HG03378 (cell line): ENCODE measurements at regions not wholly inside any gene's neighbourhood (a gene's known extent, or its start where the extent isn't known, plus 50 kb on each side); places are given as distances from the start of the nearest gene placed in this dataset.

ENCODE experiments used
- ATAC-seq: cut with Tn5 transposase; IDR thresholded peaks from one replicate; pipeline ENCODE4 v1.9.1; 2021; ENCODE audit warnings: mild to moderate bottlenecking, moderate library complexity; ENCODE audit not compliant: unreplicated experiment

DNA sequence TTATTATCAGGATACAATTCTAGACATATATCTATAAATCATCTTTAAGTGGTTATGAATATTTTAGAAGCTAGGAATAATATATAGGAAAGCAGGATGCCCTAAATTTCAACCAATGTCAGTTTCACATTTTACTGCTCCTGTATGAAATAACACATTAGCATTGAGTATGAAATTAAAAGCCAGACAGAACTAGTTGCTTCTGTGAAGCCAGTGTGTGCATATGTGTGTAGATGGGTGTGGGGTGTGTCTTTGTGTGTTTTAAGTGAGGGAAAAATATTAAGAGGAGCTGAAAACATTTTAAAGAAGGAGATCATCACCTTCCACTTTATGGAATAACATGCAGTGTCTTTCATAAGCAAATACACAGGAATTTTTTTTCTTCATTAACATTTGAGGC, 271.4 kb upstream of the RORA start:
- no peak for ATAC-seq

DNA sequence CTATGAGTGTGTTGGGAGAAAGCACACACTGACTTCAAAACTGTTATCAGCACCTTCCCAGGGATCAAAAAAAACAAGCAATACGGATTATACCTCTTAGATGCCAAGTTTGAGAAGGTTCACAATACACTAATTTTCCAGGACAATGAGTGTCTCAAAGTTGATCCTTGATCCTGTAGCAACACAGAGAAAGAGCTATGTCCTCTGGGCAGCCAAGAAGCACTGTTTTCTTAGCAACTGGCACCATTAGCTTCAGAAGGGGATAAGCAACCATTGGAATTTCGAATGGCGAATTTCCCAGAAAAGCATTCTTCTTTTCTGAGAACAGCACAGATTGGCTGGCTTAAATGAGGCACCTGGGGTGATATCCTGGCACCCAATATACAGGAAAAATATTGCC, 270.3 kb upstream of the RORA start:
- ATAC-seq, result no peak

DNA sequence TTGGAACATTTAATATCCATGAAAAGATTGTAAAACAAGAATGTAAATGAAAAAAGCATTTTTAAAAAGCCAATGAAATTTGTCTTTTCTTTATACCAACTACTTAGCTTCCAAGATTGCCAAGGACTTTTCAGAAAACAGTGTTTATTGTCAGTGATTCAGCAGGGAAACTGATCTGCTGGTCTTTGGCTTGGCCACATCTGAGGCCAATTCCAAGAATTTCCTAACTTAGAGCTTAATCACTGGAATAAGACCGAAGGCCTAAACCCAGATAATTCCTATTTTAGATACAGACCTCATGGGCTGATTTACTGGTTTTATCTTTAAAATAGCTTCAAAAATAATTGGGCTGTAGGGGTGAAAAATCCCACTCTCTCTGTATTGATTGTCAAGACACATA, 260.5 kb upstream of the RORA start:
- ATAC-seq, result no peak

DNA sequence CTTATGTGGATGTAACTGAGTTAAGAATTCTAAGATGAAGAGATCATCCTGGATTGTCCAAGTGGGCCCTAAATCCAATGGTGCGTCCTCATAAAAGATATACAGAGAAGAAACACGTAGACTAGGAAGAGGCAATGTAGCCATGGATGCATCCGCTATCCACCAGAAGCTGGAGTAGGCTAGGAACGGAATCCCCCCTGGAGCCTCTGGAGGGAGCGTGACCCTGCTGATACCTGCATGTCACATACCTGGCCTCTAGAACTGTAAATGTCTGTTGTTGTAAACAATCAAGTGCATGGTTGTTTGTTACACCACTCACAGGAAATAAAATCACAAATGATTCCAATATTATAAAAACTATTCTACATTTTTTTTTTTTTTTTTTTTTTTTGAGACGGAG, 254.5 kb upstream of the RORA start:
- no peak for ATAC-seq

DNA sequence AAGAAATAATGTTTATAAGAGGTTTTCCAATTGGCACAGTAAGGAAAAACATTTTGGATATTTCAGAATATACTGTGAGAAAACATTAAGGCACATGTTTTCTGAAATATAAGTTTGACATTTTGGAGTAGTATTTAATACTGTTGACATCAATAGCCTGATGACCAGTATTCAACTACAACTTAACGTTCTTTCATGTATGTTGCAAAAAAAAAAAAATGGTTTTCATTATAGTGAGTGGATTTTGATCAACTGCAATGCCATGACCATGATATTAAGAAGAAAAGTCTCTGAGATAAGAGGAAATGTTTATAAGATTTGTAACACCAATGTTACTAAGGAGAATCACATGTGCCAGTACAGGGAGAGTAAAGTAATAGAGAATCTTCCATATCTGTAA, 252.8 kb upstream of the RORA start:
- ATAC-seq, result no peak

DNA sequence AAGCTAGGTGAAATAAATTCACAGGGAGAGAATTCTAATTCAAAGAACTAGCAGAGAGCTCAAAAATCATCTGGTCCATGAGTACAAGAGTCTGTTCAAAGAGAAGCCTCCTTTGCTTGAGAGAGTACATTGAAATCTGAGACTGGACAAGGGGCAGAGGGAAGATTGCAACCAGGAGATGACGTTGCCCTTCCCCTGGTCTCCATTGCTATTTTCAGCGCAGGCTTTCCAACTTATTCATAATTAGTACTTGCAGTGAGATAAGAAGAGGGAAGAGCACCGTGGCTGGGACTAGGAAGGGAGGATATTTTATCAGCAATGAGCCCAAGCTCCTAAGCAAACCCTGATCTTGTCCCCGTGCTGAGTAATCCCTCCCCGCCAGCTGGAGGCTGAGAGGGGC, 251.8 kb upstream of the RORA start:
- ATAC-seq, result no peak

DNA sequence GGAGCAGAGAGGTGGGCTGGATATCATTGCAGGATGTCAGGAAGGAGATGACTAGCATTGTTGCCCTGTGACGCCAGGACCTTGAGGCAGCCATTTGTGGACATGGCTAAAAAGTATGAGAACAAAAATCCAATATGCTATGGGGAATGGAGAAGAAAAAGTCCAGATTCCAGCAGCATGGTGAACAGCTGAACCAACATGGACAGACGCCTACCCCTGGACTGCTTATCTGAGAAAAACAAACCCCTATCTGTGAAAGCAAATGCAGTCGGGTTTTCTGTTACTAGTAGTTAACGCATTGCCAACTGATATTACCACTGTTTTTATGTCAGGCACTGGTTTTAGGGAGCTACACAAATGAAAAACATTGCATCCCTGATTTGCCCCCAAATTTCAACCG, 251.2 kb upstream of the RORA start:
- ATAC-seq, result no peak

DNA sequence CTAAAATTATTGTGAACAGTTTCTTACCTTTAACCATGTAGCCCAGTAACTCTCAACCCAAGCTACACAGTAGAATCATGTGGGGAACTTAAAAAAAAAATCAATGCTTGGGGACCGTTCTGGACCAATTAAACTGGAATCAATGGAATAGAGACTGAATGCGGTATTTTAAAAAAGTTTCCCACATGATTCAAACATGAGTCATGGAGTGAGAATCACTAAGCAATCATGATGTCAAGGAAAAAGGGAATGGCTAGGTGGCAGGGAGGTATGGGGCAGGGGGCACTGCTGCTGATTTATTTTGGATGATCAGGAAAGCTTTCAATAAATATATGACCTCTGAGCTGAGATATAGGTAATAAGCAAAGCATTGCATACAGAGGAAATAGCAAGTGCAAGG, 250.5 kb upstream of the RORA start:
- ATAC-seq, result no peak

DNA sequence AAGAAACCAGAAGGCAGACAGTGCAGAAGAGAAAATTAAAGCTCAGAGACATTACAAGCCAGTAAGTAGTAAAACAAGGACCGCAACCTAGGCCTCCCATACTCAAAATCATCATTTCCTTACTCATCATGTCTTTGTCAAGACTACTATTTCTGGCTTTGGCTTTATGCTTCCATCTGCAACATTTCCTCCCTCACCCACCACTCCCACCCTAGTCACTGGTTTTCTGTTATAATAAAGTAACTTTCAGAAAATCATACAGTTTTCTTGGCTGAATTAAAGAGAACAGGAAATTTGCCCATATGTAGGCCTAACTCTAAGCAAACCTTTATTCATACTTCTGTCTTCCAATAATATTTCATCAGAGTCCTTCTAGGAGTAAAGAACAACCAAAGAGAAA, 247.6 kb upstream of the RORA start:
- ATAC-seq, result no peak

DNA sequence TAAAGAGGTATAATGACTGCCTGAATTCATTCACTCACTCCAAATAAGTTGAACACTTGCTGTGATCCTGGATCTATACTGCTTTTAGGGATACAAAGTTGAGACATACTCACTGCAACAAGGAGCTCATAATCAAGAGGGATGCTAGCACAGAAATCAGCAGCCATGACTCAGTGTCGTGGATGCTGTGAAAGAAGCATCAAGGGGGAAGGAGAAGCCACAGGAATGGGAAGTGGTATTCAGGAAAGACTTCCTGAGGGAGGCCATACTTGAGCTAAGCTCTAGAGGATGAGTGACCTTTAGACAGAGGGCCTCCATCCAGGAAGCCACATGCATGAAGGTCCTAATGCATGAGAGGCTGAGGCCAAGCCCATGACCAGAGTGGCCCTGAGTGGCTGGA, 245.7 kb upstream of the RORA start:
- no peak for ATAC-seq

DNA sequence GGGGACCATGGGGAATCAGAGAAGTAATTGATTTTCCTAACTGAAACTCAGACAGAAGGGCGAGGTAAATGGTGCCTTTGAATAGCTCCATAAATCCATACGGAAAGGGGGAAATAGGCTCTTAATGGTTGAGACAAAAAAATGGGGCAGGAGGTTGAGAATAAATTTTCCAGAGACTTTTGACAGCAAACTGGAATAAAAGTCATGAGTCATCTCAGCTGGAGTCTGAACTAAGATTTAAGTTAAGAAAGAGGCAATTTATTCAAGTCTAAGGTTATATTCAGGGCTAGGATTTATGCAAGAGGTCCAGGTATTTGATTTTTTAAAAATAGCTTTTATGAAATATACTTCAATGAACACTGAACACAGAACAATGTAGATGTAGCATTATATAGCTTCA, 238.7 kb upstream of the RORA start:
- no peak for ATAC-seq

DNA sequence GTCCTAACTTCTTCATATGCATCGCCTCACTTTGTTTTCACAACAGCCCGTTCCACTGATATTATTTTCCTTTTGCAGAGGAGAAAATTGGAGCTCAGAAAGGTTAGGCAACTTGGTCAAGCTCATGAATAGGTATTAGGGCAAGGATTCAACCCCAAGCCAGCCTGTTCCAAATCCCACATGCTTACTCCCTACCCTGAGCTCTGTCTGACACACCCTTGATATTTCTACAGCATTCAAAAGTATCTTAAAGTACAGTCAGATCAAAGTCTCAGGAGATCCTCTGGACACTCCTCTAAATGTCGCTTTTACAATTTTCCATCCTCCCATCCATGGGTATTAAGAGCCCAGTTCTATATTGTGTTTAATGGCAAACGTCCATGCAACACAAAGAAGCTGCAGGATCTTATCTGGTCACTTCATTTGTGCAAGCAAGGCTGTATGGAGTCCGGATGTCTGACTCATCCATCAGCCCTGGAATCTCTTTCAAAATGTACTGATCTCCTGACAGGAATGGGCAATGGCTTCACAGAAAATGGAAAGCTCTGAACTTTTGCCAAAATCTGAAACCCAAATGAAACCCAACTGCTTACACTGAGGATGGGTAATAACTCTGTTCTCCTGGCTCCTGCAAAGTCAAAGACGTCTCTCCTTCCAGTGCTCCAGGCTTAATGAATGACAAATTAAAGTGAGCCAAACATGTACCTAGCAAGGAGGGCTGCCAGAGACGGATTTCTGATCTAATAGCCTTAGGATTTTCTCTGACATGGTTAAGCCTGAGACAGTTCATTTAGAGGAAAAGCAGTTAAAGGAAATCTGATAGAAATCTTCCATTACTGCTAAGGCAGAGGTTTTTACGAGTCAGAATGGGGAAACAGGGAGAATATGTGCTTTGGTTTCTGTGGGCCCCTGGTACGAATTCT, 230.9 kb upstream of the RORA start:
- no peak for ATAC-seq

DNA sequence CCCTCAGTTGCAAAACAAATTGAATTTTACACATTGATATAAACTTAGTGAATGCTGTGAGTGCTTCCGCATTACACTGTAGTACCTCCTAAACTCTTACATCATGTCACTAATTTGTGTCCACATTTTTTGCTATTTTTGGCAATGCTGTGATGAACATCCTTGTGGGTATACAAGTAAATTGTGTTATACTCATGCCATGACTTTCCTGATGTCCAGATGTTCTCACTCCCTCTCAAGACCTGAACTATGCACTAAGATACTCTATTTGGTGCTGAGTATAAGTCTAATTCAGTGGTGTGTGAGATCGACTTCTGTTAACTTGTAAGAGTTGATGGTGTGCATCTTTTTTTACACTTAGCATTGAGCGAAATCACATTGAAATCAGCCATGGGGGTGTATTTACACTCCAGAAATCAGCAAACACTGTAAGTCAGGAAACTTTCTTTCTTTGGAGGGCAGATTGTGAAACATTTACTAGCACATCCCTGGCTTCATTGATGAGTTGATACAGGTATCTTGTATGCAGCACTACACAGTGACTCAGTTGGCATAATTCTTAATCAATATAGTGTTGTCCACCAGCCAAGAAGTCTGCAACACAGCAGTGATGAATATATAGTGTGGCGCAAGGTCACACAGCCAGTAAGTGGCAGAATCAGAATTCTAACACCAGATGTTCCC, 228.1 kb upstream of the RORA start:
- ATAC-seq, result no peak

DNA sequence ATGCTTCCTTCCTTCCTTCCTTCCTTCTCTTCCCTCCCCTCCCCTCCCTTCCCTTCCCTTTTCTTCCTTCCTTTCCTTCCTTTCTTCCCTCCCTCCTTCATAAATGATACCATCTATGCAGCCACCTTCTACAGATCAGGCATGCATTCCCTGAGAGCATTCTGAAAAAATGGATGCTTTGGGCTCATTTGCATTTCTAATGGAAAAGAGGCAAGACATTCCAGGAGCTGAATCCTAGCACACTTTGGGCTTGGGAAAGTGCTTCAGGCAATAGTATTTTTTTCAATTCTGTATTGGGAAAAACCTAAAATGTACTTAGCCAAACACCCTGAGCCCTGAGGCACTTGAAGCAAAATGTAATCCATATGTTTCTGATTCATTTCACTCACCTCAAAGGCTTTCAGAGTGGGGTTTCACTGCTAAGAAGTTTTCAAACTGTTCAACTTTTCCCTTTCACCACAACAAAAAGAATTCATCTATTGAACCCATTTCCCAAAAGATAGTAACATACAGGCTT, 220.1 kb upstream of the RORA start:
- no peak for ATAC-seq

DNA sequence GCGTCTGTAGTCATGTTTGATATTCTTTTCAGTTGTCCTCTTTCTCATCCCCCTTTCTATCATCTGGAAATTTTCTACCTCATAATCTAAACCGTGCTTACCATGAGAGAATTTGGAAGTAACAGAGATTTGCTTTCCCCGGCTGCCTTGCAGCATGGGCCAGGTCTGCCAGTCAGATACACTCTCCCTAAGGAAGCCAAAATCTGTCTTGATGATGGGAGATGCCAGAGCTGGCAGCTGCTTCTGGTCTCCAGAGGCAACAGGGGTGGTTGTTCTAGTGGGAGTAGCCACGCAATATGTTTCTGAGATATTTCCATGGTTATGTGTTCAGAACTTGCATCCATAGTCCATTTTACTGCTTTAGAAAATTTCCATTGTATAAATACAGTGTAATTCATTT, 218.9 kb upstream of the RORA start:
- no peak for ATAC-seq

DNA sequence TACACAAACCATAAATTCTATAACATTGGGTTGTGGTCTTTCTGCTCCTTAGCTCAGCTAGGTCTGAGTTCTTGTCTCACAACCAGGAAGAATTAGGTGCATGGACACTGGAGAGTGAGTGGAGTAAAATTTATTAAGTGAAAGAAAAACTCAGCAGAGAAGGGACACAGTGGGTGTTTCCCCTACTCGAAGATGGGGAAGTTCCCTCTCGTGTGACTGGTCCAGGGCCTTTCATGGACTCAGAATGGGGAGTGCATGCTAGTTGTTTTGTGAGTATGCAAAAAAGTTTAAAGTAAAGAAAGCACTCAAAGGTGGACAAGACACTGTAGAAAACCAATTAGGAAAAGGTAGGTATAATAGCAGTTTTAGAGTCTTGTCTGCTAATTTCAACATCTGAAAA, 215.5 kb upstream of the RORA start:
- ATAC-seq, result no peak

DNA sequence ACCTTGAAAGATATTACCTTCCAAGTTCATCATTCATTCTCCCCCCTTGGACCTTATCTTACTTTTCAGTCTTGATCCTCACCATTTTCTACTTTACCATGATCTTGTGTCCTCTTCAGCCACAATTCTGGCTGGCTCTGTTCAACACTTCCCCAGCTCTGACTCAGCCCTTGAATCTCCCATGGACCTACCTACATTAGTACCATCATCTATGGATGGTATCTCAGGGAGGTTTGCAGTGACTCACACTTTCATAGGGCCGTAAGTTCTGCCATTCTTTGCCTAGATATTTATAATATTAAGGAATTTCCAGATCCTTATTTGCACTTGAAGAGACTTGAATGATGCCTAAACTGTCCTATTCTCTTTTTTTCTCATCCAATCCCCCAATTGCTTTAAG, 213.7 kb upstream of the RORA start:
- no peak for ATAC-seq

DNA sequence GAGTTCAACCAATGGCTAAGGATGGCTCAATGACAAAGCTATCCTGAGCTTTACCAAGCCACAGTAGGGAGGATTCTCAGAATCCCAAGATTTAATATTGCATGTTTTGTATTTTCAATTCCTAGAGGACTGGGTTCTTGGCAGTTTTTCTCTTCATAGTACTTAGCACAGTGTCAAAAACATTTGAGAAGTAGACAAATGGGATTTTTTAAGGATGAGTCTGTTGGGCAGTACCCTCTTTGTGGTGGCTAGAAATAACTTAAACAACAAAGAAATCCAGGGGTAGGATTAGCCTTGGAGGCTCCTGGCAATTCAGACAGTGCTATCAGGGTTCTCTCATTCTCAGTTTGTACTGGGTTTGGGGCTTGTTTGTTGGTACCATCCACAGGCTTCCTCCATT, 212.8 kb upstream of the RORA start:
- no peak for ATAC-seq

DNA sequence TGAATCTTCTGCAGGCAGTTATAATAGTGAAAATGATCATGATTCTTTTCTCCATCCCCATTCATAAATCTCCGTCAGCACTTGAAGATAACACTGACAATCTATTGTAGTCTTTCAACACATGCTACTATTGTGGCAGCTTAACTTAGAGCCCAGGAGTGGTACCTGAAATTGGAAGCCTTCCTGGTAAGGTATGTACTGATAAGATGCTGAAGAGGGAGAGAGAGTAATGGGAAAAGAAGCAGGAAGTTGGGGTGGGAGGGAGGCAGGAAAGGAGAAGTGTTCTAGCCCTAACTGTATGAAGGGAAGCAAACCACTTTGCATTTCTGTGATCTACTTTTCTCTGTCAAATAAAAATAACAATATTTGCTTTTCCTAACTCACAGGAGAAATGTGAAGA, 197.4 kb upstream of the RORA start:
- no peak for ATAC-seq

DNA sequence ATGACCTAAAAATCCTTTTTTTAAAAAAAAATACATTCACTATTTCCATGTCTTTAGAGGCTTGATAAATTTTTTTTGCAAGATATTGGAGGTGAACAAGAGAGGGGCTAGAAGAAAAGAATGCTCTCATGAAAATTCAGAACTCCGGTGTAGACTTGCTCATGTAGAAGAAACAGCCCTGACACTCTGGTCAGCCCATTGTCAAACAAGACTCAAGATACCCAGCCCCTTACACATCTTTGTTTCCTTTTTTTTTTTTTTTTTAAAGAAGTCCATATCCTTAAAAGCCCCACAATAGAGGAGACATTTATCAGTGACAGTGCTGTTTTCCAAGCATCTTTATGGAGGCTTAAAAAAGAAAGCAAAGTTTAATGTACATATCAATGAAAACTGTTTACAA, 196.8 kb upstream of the RORA start:
- no peak for ATAC-seq

DNA sequence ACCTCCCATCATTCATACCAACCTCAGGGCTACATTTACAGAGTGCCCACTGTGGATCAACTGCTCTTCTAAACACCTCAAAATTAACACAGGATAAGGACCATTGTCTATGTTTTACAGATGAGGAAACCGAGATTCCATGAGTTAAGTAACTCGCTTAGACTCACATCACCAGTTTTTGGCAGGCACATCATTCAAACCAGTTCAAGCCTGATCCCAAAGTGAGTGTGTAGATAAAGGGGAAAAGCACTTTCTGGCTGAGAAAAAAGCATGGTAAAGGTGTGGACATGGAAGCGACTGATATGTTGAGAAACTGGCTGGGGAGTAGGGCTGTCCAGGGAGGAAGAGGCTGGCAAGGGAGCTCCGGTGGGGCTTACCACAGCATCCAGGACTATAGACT, 193.7 kb upstream of the RORA start:
- no peak for ATAC-seq

DNA sequence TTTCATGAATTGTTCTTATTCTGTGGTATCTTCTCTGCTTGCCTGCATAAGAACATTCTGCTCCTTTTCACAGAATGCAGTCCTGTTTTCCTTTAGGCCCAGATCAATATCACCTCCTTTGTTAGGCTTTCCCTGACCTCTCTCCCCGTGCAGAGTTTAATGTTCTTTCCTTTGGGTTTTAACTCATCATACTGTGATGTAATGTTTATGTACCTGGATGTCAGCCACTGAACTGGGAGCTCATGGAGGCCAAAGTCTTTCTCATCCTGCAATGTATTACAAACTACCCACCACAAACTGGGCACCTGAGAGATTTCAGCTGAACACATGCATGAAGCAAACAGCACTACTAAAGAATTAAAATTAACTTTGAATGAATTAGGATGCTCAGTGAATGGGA, 192.8 kb upstream of the RORA start:
- ATAC-seq, result no peak
